T-cell (primary cell): ENCODE measurements at regions not wholly inside any gene's neighbourhood (a gene's known extent, or its start where the extent isn't known, plus 50 kb on each side); places are given as distances from the start of the nearest gene placed in this dataset.

Experiments used
- ATAC-seq, 4 experiments: fragments of 200-7000 bp in 3 of 4; fragments of 150-1000 bp in 1 of 4; cut with Tn5 transposase; replicated peaks in 1 of 4; 1 replicate in 3 of 4; 2 replicates in 1 of 4; pipeline ENCODE4 v1.10.0; 2021; ENCODE audit warnings: moderate library complexity in 3 of 4, mild to moderate bottlenecking in 2 of 4, moderate number of reproducible peaks in 1 of 4
- CTCF ChIA-PET, 2 donors: fragments of 300-600 bp; sonication (Branson Sonifier 250); formaldehyde crosslinking; loops; one replicate each; lab custom pipeline; 2022; ENCODE audit warnings: antibody characterized with exemption in 2 of 2; lab: Charles Lee
- POLR2A ChIA-PET, 2 donors: fragments of 300-600 bp; sonication (Branson Sonifier 250); formaldehyde crosslinking; loops; one replicate each; lab custom pipeline; 2022; ENCODE audit warnings: antibody characterized with exemption in 2 of 2; lab: Charles Lee
- DNase-seq, 35 experiments: peaks; one replicate each; pipeline versions ENCODE4 v3.0.0 to v3.0.0-alpha.2; 2013 to 2023
- H3K27ac ChIP-seq: one replicate; pipeline ENCODE4 v1.5.1; 2013; ENCODE audit warnings: low read length
- H3K27me3 ChIP-seq, 2 experiments: replicated peaks in 1 of 2; 1 replicate in 1 of 2; 2 replicates in 1 of 2; pipeline versions ENCODE4 v1.6.1 to v1.7.0; 2013; ENCODE audit warnings: low read length in 1 of 2, mixed read lengths in 1 of 2; ENCODE audit not compliant: control insufficient read depth in 2 of 2, insufficient read depth in 2 of 2; ENCODE audit errors: extremely low read depth in 1 of 2
- H3K36me3 ChIP-seq, 2 donors: 1 replicate in 1 of 2; 2 replicates in 1 of 2; pipeline versions ENCODE4 v1.6.1 to v1.7.0; 2013; ENCODE audit warnings: low read length in 1 of 2; ENCODE audit not compliant: control insufficient read depth in 2 of 2, insufficient read depth in 1 of 2; ENCODE audit errors: extremely low read depth in 1 of 2
- H3K4me1 ChIP-seq, 2 experiments: 1 replicate in 1 of 2; 2 replicates in 1 of 2; pipeline versions ENCODE4 v1.6.1 to v1.7.0; 2013; ENCODE audit warnings: low read length in 2 of 2, mixed read lengths in 1 of 2; ENCODE audit not compliant: insufficient read depth in 2 of 2, control insufficient read depth in 1 of 2; ENCODE audit errors: extremely low read depth in 1 of 2
- H3K4me3 ChIP-seq, 2 donors: 1 replicate in 1 of 2; 2 replicates in 1 of 2; pipeline versions ENCODE4 v1.5.1 to v1.7.0; 2013; ENCODE audit warnings: mild to moderate bottlenecking in 2 of 2, low read length in 1 of 2, moderate library complexity in 1 of 2; ENCODE audit not compliant: control insufficient read depth in 1 of 2; ENCODE audit errors: extremely low read depth in 1 of 2
- H3K9me3 ChIP-seq: 2 replicates; pipeline ENCODE4 v1.7.0; 2013
- H3K27ac Mint-ChIP-seq, 2 donors: one replicate each; pipeline ENCODE4 v1.8.0; 2020 to 2021; ENCODE audit warnings: mild to moderate bottlenecking in 2 of 2, mixed read lengths in 2 of 2
- H3K27me3 Mint-ChIP-seq, 2 donors: one replicate each; pipeline ENCODE4 v1.8.0; 2021 to 2022; ENCODE audit warnings: mixed read lengths in 2 of 2
- H3K36me3 Mint-ChIP-seq: one replicate; pipeline ENCODE4 v1.8.0; 2021; ENCODE audit warnings: mixed read lengths
- H3K4me1 Mint-ChIP-seq, 3 donors: one replicate each; pipeline ENCODE4 v1.8.0; 2020 to 2022; ENCODE audit warnings: mixed read lengths in 3 of 3, mild to moderate bottlenecking in 1 of 3
- H3K4me3 Mint-ChIP-seq, 3 donors: one replicate each; pipeline ENCODE4 v1.8.0; 2020 to 2022; ENCODE audit warnings: mild to moderate bottlenecking in 3 of 3, mixed read lengths in 3 of 3, moderate library complexity in 3 of 3
- H3K9me3 Mint-ChIP-seq, 3 donors: one replicate each; pipeline ENCODE4 v1.8.0; 2020 to 2022; ENCODE audit warnings: mixed read lengths in 3 of 3
- WGBS: methylation state at CpG from one replicate; pipeline ENCODE4 v1.1.5; 2013; ENCODE audit warnings: missing lambda C conversion rate; ENCODE audit not compliant: insufficient coverage; 5-methylcytosine and 5-hydroxymethylcytosine counted together

- no CpG with 5 or more reads among the region's 3 CpGs for WGBS
- H3K4me3 Mint-ChIP-seq, result no peak overlapping the region
- H3K4me1 Mint-ChIP-seq, result peaks cover 4 to 28% (median 18%) of the 10 kb centered on the region in 3 donors
- no peak overlapping the region for H3K4me3 ChIP-seq
- H3K27ac ChIP-seq, result no peak overlapping the region
- no peaks in the 10 kb centered on the region for H3K36me3 ChIP-seq
- no peaks in the 10 kb centered on the region for H3K27me3 ChIP-seq
- peaks cover 0 to 7% (median 2%) of the 10 kb centered on the region in 3 donors for H3K9me3 Mint-ChIP-seq
- CTCF ChIA-PET, result no interaction called here
- no peaks in the 10 kb centered on the region for H3K9me3 ChIP-seq
- no peaks in the 10 kb centered on the region for H3K36me3 Mint-ChIP-seq
- DNase-seq, result no peak
- ATAC-seq, result no peak
- POLR2A ChIA-PET, result no interaction called here
- H3K4me1 ChIP-seq, result peaks cover 2% of the 10 kb centered on the region in 2 experiments
- H3K27ac Mint-ChIP-seq, result no peak overlapping the region
- H3K27me3 Mint-ChIP-seq, result no peaks in the 10 kb centered on the region
These were observed 70.5 kb downstream of the CHST2 start for GRCh38 chr3:143190101-143190500.

- H3K4me1 ChIP-seq, result peaks cover 2% of the 10 kb centered on the region in 2 experiments
- no peaks in the 10 kb centered on the region for H3K27me3 ChIP-seq
- 20% methylated on average over 1 of the region's 1 CpG for WGBS
- DNase-seq (no peak), ATAC-seq (peak in 2 of 4 experiments; percentile 33 to 48)
- H3K4me1 Mint-ChIP-seq, result peaks cover 4 to 28% (median 18%) of the 10 kb centered on the region in 3 donors
- ChIA-PET POLR2A (interaction anchor here in 1 of 2 donors (0.6 kb wide), 1 partner anchor 338 kb away, joined by 3 read pairs; no protein-coding TSS in a partner anchor), CTCF (no interaction called here)
- H3K36me3 Mint-ChIP-seq, result no peaks in the 10 kb centered on the region
- no peaks in the 10 kb centered on the region for H3K27me3 Mint-ChIP-seq
- H3K4me3 Mint-ChIP-seq, result peak overlapping the region in 2 of 3 donors; percentile 38 to 46
- no peak overlapping the region for H3K4me3 ChIP-seq
- H3K36me3 ChIP-seq, result no peaks in the 10 kb centered on the region
- peak overlapping the region; percentile 66 to 81 for H3K27ac Mint-ChIP-seq
- no peak overlapping the region for H3K27ac ChIP-seq
- H3K9me3 Mint-ChIP-seq, result peaks cover 0 to 7% (median 3%) of the 10 kb centered on the region in 3 donors
- no peaks in the 10 kb centered on the region for H3K9me3 ChIP-seq
These were observed 72.6 kb downstream of the CHST2 start for GRCh38 chr3:143192193-143192592.

DNA sequence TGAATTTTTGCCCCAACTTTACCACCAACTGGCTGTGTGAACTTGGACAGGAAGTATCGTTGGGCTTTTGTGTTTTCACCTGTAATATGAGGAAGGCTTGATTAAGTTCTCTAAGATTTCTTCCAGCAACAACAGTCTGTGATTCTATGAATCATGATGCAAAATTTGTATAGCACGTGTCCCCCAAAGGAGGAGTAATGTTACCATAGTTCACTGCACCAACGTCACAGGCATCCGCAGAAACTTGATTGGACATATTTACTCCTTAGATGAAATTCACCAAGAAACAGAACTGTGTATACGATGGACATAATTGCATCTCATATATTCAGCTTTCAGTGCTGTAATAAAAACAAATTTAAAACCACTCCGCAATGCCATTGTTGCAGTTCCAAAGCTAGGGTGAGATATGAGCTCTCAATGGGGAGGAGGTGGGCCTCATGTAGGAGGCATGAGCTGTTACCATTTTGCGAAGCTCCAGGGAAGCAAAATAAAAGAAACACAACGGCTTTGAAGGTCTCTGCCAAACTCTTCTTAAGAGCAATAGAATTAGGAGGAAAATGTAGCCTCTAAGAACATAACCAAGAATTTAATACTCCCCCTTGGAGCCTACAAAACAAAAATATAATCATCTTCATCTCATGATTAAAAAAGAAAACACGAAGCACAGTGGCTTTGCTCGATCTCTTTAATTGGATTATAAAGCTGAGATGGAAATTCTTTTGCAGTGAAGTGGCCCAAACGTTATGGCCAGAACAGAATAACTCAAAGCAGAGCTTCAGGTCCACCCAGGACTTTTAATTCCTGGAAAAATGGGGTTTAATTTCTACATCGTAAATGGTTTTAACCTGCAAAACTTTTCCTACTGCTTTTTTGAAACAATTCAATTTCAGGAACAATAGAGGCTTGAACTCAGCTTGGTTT, 80.7 kb downstream of the CHST2 start:
- DNase-seq (no peak), ATAC-seq (no peak)
- H3K36me3 ChIP-seq, result no peaks in the 10 kb centered on the region
- no peak overlapping the region for H3K27ac ChIP-seq
- H3K4me1 Mint-ChIP-seq, result peaks cover 0 to 11% (median 0%) of the 10 kb centered on the region in 3 donors
- H3K9me3 ChIP-seq, result no peaks in the 10 kb centered on the region
- H3K36me3 Mint-ChIP-seq, result no peaks in the 10 kb centered on the region
- H3K9me3 Mint-ChIP-seq, result peaks cover 0 to 12% (median 4%) of the 10 kb centered on the region in 3 donors
- no peaks in the 10 kb centered on the region for H3K27me3 Mint-ChIP-seq
- H3K4me3 Mint-ChIP-seq, result no peak overlapping the region
- H3K4me3 ChIP-seq, result no peak overlapping the region
- no peaks in the 10 kb centered on the region for H3K27me3 ChIP-seq
- H3K27ac Mint-ChIP-seq, result no peak overlapping the region
- POLR2A ChIA-PET, result no interaction called here
- WGBS, result 83% methylated on average over 2 of the region's 12 CpGs
- CTCF ChIA-PET, result interaction anchor here in 1 of 2 donors (0.8 kb wide), 1 partner anchor 25 kb away, joined by 3 read pairs; no protein-coding TSS in a partner anchor
- H3K4me1 ChIP-seq, result no peaks in the 10 kb centered on the region

DNA sequence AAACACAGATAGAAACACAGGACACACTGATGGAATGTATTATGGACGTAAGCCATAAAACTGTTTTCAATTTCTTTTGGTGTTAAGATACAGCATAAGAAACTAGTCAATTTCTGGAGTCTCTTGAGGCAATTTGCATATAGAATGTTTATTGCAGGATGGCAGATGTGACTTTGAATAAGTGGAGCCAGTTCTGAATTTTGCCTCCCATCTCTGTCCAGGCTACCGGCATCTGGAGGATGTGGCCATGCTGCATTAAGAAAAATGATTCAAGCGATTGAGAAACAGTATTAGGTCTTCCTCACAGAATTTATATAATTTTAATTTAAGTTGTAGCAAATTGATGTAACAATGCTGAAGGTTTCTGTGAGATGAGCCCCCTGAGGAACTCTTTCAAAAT, 81.5 kb downstream of the CHST2 start:
- Mint-ChIP-seq H3K27me3 (no peaks in the 10 kb centered on the region), H3K36me3 (no peaks in the 10 kb centered on the region), H3K4me1 (peaks cover 0 to 11% (median 0%) of the 10 kb centered on the region in 3 donors), H3K9me3 (peaks cover 0 to 18% (median 7%) of the 10 kb centered on the region in 3 donors), H3K4me3 (no peak overlapping the region), H3K27ac (no peak overlapping the region)
- ChIA-PET POLR2A (no interaction called here), CTCF (interaction anchor here in 1 of 2 donors (0.8 kb wide), 1 partner anchor 26 kb away, joined by 3 read pairs; no protein-coding TSS in a partner anchor)
- H3K27me3 ChIP-seq, result no peaks in the 10 kb centered on the region
- no peak for DNase-seq
- WGBS, result no CpG with 5 or more reads among the region's 3 CpGs
- no peaks in the 10 kb centered on the region for H3K9me3 ChIP-seq
- H3K4me3 ChIP-seq, result no peak overlapping the region
- H3K36me3 ChIP-seq, result no peaks in the 10 kb centered on the region
- no peaks in the 10 kb centered on the region for H3K4me1 ChIP-seq
- H3K27ac ChIP-seq, result no peak overlapping the region
- no peak for ATAC-seq

DNA sequence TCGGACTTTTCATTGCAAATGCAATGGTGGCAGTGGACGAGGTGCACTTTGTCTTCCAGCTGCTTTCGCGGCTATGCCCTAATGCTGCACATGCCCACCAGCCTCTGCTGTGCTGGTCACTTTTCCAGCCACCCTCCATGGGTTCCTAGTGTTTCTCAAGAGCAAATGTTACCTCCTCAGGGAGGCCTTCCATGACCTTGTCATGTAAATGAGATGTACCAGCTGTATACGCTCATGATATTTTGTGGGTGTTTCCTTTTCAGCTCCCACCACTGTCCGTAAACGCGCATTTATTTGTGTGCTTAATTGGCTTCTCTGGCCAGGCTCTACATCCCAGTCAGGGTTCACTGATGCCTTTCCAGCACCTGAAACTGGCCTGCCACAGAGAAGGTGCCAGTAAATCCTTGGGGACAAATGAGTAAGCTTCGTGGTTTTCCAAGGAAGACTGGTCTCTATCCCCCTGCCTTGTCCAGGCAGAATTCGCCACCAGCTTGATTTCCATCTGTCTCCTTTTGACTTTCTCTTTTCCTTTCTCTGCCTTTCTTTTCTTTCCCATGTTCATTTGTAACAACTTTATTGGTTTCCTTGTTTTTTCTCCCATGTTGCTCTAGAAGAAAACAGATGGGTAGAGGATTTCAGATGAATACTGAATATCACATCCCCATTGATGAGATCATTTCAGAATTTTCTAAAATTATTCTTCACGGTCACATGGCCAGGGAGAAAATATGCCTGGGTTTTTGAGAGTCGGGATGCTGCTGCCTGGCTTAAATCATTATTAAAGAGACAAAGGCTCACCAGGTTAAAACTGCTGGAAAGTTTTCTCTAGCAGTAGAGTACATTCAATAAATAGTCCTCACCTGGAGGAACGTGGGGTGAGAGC, 82.5 kb downstream of the CHST2 start:
- H3K9me3 ChIP-seq, result no peaks in the 10 kb centered on the region
- H3K4me3 Mint-ChIP-seq, result no peak overlapping the region
- peaks cover 0 to 11% (median 0%) of the 10 kb centered on the region in 3 donors for H3K4me1 Mint-ChIP-seq
- no peak for ATAC-seq
- POLR2A ChIA-PET, result no interaction called here
- no peaks in the 10 kb centered on the region for H3K27me3 Mint-ChIP-seq
- H3K4me1 ChIP-seq, result no peaks in the 10 kb centered on the region
- H3K36me3 Mint-ChIP-seq, result no peaks in the 10 kb centered on the region
- no peaks in the 10 kb centered on the region for H3K27me3 ChIP-seq
- H3K27ac Mint-ChIP-seq, result no peak overlapping the region
- CTCF ChIA-PET, result no interaction called here
- H3K4me3 ChIP-seq, result no peak overlapping the region
- no peak for DNase-seq
- 98% methylated on average over 8 of the region's 13 CpGs for WGBS
- no peak overlapping the region for H3K27ac ChIP-seq
- no peaks in the 10 kb centered on the region for H3K36me3 ChIP-seq
- H3K9me3 Mint-ChIP-seq, result peaks cover 0 to 18% (median 7%) of the 10 kb centered on the region in 3 donors

DNA sequence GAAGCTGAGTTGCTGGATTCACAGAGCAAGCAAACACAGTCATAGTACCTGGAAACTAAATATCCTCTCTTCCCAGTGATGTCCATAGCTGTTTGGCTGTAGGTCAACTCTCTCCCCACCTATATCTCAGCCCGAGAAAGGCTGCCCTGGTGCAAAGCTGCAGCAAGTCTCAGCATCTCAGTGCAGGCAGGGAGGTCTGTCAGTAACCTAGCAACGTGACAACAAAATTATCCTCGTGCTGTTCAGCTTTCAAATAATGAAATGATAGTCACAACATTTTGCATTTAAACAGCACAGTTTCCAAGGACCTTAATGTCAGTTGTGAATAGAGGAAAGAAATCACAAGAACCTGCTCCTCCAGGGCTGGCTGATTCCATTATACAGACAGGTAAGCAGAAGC, 83.6 kb downstream of the CHST2 start:
- Mint-ChIP-seq H3K36me3 (no peaks in the 10 kb centered on the region), H3K9me3 (peaks cover 0 to 13% (median 7%) of the 10 kb centered on the region in 3 donors), H3K4me3 (no peak overlapping the region), H3K27ac (no peak overlapping the region), H3K4me1 (peaks cover 0 to 11% (median 0%) of the 10 kb centered on the region in 3 donors), H3K27me3 (no peaks in the 10 kb centered on the region)
- ATAC-seq, result no peak
- Histone ChIP-seq H3K4me1 (no peaks in the 10 kb centered on the region), H3K4me3 (no peak overlapping the region), H3K27me3 (no peaks in the 10 kb centered on the region), H3K9me3 (no peaks in the 10 kb centered on the region), H3K27ac (no peak overlapping the region), H3K36me3 (no peaks in the 10 kb centered on the region)
- ChIA-PET POLR2A (interaction anchor here in 1 of 2 donors (0.6 to 0.7 kb wide), 2 partner anchors 138 to 194 kb away, joined by 3 read pairs; no protein-coding TSS in a partner anchor), CTCF (no interaction called here)
- DNase-seq, result no peak
- 63% methylated on average over 2 of the region's 3 CpGs for WGBS
